DOHH2 (cell line): ENCODE measurements at regions not wholly inside any gene's neighbourhood (a gene's known extent, or its start where the extent isn't known, plus 50 kb on each side); places are given as distances from the start of the nearest gene placed in this dataset.

Experiments used
- H3F3A ChIP-seq: fragments of 200-600 bp; sonication (generic), shearing (Covaris generic); 2 replicates; pipeline ENCODE4 v1.6.0; 2016; ENCODE audit warnings: antibody characterized with exemption, mild to moderate bottlenecking; ENCODE audit not compliant: control insufficient read depth, insufficient read depth
- H3K27ac ChIP-seq: fragments of 200-600 bp; sonication (generic); 2 replicates; pipeline ENCODE4 v1.5.1; 2014; ENCODE audit warnings: low read depth, mild to moderate bottlenecking, low read length, moderate library complexity
- H3K27me3 ChIP-seq: fragments of 200-600 bp; sonication (generic); 2 replicates; pipeline ENCODE4 v1.6.1; 2014; ENCODE audit warnings: mild to moderate bottlenecking, low read length, mixed read lengths; ENCODE audit not compliant: control insufficient read depth
- H3K36me3 ChIP-seq: fragments of 200-600 bp; sonication (generic); 2 replicates; pipeline ENCODE4 v1.6.1; 2014; ENCODE audit warnings: mild to moderate bottlenecking, low read length, moderate library complexity, mixed read lengths; ENCODE audit not compliant: control insufficient read depth
- H3K4me1 ChIP-seq: fragments of 200-600 bp; sonication (generic); 2 replicates; pipeline ENCODE4 v1.6.1; 2014; ENCODE audit warnings: mild to moderate bottlenecking, low read length, mixed read lengths; ENCODE audit not compliant: control insufficient read depth
- H3K4me2 ChIP-seq: fragments of 200-600 bp; sonication (generic); 2 replicates; pipeline ENCODE4 v1.6.0; 2014; ENCODE audit warnings: mild to moderate bottlenecking, low read length, moderate library complexity
- H3K4me3 ChIP-seq: fragments of 200-600 bp; sonication (generic); 2 replicates; pipeline ENCODE4 v1.5.1; 2014; ENCODE audit warnings: mild to moderate bottlenecking, low read length, mixed read lengths
- H3K79me2 ChIP-seq: fragments of 200-600 bp; sonication (generic); 2 replicates; pipeline ENCODE4 v1.6.1; 2014; ENCODE audit warnings: mild to moderate bottlenecking, low read length, mixed read lengths; ENCODE audit not compliant: control insufficient read depth
- H3K9me2 ChIP-seq: fragments of 200-600 bp; sonication (generic); replicated peaks from 2 replicates; pipeline ENCODE4 v1.6.1; 2014; ENCODE audit warnings: mild to moderate bottlenecking, low read length, mixed read lengths; ENCODE audit not compliant: control insufficient read depth
- H3K9me3 ChIP-seq: fragments of 200-600 bp; sonication (generic); 2 replicates; pipeline ENCODE4 v1.6.1; 2014; ENCODE audit warnings: antibody characterized with exemption, low read length, mixed read lengths; ENCODE audit not compliant: control insufficient read depth, insufficient read depth
- H4K20me1 ChIP-seq: fragments of 200-600 bp; sonication (generic); 2 replicates; pipeline ENCODE4 v1.6.0; 2014; ENCODE audit warnings: low read depth, mild to moderate bottlenecking, antibody characterized with exemption, low read length, moderate library complexity; ENCODE audit not compliant: control insufficient read depth, insufficient read depth
- CTCF ChIP-seq: fragments of 200-600 bp; sonication (generic); IDR thresholded peaks from one replicate; pipeline ENCODE4 v1.5.1; 2014; ENCODE audit warnings: antibody characterized with exemption, mild to moderate bottlenecking, low read depth, low read length; ENCODE audit not compliant: poor library complexity, severe bottlenecking
- EZH2phosphoT487 ChIP-seq: fragments of 200-600 bp; sonication (generic); IDR thresholded peaks from 2 replicates; pipeline ENCODE4 v1.6.1; 2017; ENCODE audit warnings: borderline replicate concordance, mild to moderate bottlenecking, antibody characterized with exemption, low read length, moderate library complexity, mixed read lengths

GRCh38 chr7:47704936-47705335 lies 123.0 kb upstream of the TNS3 start:
- no peak overlapping the region for H3K4me2 ChIP-seq
- no peaks in the 10 kb centered on the region for H3K79me2 ChIP-seq
- TF ChIP-seq CTCF, result no peak
- no peak for TF ChIP-seq EZH2phosphoT487
- peak overlapping the region; percentile 33; the same call in 1 of the 2 replicates for H3K27ac ChIP-seq
- no peak overlapping the region for H3K4me3 ChIP-seq
- no peaks in the 10 kb centered on the region for H3K9me2 ChIP-seq
- no peaks in the 10 kb centered on the region for H4K20me1 ChIP-seq
- H3K9me3 ChIP-seq, result peaks cover 3% of the 10 kb centered on the region; the same call in 1 of the 2 replicates
- H3K4me1 ChIP-seq, result peaks cover 86% of the 10 kb centered on the region
- H3K36me3 ChIP-seq, result no peaks in the 10 kb centered on the region
- H3K27me3 ChIP-seq, result no peaks in the 10 kb centered on the region
- H3F3A ChIP-seq, result peaks cover 27% of the 10 kb centered on the region

- Histone ChIP-seq H3K4me2 (peak overlapping the region; percentile 24), H3K36me3 (no peaks in the 10 kb centered on the region), H3F3A (peaks cover 18% of the 10 kb centered on the region), H3K9me2 (no peaks in the 10 kb centered on the region), H3K4me1 (peaks cover 63% of the 10 kb centered on the region), H3K27ac (peak overlapping the region; percentile 11), H3K9me3 (peaks cover 9% of the 10 kb centered on the region; the same call in 1 of the 2 replicates), H3K79me2 (no peaks in the 10 kb centered on the region), H4K20me1 (no peaks in the 10 kb centered on the region), H3K27me3 (no peaks in the 10 kb centered on the region), H3K4me3 (0 out of 2 replicates have a peak overlapping the region, but pooled peaks have one; percentile 7)
- TF ChIP-seq EZH2phosphoT487, result no peak
- no peak for TF ChIP-seq CTCF
Measured at GRCh38 chr7:47702080-47702479, 120.2 kb upstream of the TNS3 start.

- Histone ChIP-seq H3K9me2 (no peaks in the 10 kb centered on the region), H3K4me3 (no peak overlapping the region), H3K4me1 (peaks cover 30% of the 10 kb centered on the region), H3K27me3 (no peaks in the 10 kb centered on the region), H3K36me3 (no peaks in the 10 kb centered on the region), H3F3A (peaks cover 5% of the 10 kb centered on the region; the same call in 1 of the 2 replicates), H3K9me3 (peaks cover 9% of the 10 kb centered on the region; the same call in 1 of the 2 replicates), H3K27ac (no peak overlapping the region), H3K4me2 (no peak overlapping the region), H4K20me1 (no peaks in the 10 kb centered on the region), H3K79me2 (no peaks in the 10 kb centered on the region)
- no peak for TF ChIP-seq EZH2phosphoT487
- no peak for TF ChIP-seq CTCF
Measured at GRCh38 chr7:47698386-47698785, 116.5 kb upstream of the TNS3 start.
